Neural progenitor cell (in vitro differentiated cells): ENCODE measurements at regions not wholly inside any gene's neighbourhood (a gene's known extent, or its start where the extent isn't known, plus 50 kb on each side); places are given as distances from the start of the nearest gene placed in this dataset.

Experiments
- DNase-seq: peaks from one replicate; pipeline ENCODE4 v3.0.0-alpha.2; 2016; ENCODE audit warnings: low spot score
- H2AFZ ChIP-seq: fragments of 200-600 bp; sonication (generic); replicated peaks from 2 replicates; pipeline ENCODE4 v1.6.1; 2016; ENCODE audit warnings: antibody characterized with exemption
- H3F3A ChIP-seq: fragments of 200-600 bp; sonication (generic); 2 replicates; pipeline ENCODE4 v1.6.1; 2016; ENCODE audit warnings: antibody characterized with exemption, low read depth
- H3K27ac ChIP-seq: fragments of 200-600 bp; sonication (generic); 2 replicates; pipeline ENCODE4 v1.5.1; 2016; ENCODE audit warnings: mild to moderate bottlenecking
- H3K27me3 ChIP-seq: fragments of 200-600 bp; sonication (generic); 2 replicates; pipeline ENCODE4 v1.6.1; 2016; ENCODE audit warnings: mild to moderate bottlenecking, moderate library complexity
- H3K36me3 ChIP-seq: fragments of 200-600 bp; sonication (generic); 2 replicates; pipeline ENCODE4 v1.5.1; 2016
- H3K4me1 ChIP-seq: fragments of 200-600 bp; sonication (generic); 2 replicates; pipeline ENCODE4 v1.6.1; 2016; ENCODE audit warnings: mixed run types
- H3K4me2 ChIP-seq: fragments of 200-600 bp; sonication (generic); 2 replicates; pipeline ENCODE4 v1.6.1; 2016
- H3K4me3 ChIP-seq: fragments of 200-600 bp; sonication (generic); 2 replicates; pipeline ENCODE4 v1.5.1; 2016
- H3K79me2 ChIP-seq: fragments of 200-600 bp; sonication (generic); 2 replicates; pipeline ENCODE4 v1.6.1; 2016; ENCODE audit warnings: low read depth
- H3K9ac ChIP-seq: fragments of 200-600 bp; sonication (generic); 2 replicates; pipeline ENCODE4 v1.6.1; 2016
- H3K9me3 ChIP-seq: fragments of 200-600 bp; sonication (generic); 2 replicates; pipeline ENCODE4 v1.5.1; 2016; ENCODE audit warnings: low read depth
- H4K20me1 ChIP-seq: fragments of 200-600 bp; sonication (generic); 2 replicates; pipeline ENCODE4 v1.6.1; 2016; ENCODE audit warnings: low read depth
- H3K27ac Mint-ChIP-seq: 3 replicates; pipeline ENCODE4 v1.8.0; 2021; ENCODE audit warnings: mixed read lengths
- H3K27me3 Mint-ChIP-seq: 2 replicates; pipeline ENCODE4 v1.8.0; 2022; ENCODE audit warnings: low read depth, mild to moderate bottlenecking, inconsistent platforms, moderate library complexity, mixed read lengths; ENCODE audit not compliant: insufficient read depth
- H3K36me3 Mint-ChIP-seq: 3 replicates; pipeline ENCODE4 v1.8.0; 2021; ENCODE audit warnings: mixed read lengths
- H3K4me1 Mint-ChIP-seq: 3 replicates; pipeline ENCODE4 v1.8.0; 2021; ENCODE audit warnings: mixed read lengths
- H3K4me3 Mint-ChIP-seq: 3 replicates; pipeline ENCODE4 v1.8.0; 2021; ENCODE audit warnings: mild to moderate bottlenecking, moderate library complexity, mixed read lengths
- H3K9me3 Mint-ChIP-seq: 3 replicates; pipeline ENCODE4 v1.8.0; 2020; ENCODE audit warnings: mixed read lengths
- EZH2 ChIP-seq: fragments of 200-600 bp; sonication (generic); IDR thresholded peaks from 2 replicates; pipeline ENCODE4 v1.6.1; 2017; ENCODE audit warnings: antibody characterized with exemption, mild to moderate bottlenecking, moderate library complexity
- EZH2phosphoT487 ChIP-seq: fragments of 200-600 bp; sonication (generic); IDR thresholded peaks from 2 replicates; pipeline ENCODE4 v1.6.1; 2017; ENCODE audit warnings: antibody characterized with exemption
- TF ChIP-seq, protein P1 (sequence below): fragments of 200-600 bp; sonication (generic); IDR thresholded peaks from 2 replicates; pipeline ENCODE4 v1.5.1; 2017; ENCODE audit warnings: antibody characterized with exemption, mild to moderate bottlenecking

DNA sequence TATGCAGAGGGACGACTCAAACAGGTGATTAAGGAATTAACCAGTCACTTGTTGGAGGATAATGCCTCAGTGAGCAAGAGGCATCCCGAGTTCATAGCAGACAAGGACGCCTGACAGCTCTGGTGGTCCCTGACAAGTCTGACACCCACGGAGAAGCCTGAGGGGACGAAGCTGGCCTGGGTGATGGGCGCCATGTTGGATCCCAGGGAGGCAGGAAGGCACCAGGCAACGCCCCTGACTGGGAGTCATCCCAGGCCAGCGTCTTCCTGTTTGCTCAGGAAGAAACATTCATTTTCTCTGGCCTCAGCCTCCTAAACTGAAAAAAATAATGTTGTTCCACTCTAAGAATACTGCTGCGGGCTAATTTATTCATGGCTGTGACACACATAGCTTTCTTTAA is 92.1 kb upstream of the ATP8B1 start:
- peaks cover 2% of the 10 kb centered on the region for H3K27me3 Mint-ChIP-seq
- no peak for DNase-seq
- H3K4me1 Mint-ChIP-seq: no peaks in the 10 kb centered on the region

DNA sequence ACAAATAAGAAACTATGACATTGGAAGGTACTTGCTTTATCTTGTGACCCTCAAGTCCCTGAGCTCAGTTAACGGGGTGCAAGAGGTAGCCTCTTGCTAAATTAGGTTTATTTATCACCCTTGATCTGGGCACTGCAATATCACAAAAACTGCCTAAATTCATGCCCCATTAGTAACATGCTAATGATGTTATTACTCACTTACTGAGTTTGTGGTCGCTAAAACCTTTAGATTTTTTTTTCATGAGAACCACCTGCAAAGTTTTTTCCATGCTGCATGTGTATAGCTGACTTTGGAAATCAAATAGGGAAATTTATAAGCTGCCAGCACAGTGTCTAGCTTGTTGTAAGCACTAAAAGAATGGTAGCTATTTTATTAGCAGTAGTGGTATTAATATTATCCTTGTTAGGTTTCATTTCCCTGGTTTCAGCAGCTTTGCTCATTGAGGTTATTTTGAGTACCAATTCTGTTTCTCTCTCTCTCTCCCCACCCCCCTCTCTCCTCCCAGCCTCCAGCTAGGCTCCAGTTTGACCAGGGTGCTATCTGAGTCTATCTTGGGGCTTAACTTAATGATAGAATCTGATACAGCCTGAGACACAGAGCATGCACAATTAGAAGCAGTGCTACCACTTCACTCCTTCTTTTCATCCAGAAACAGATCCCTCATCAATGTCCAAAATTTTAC is 88.7 kb upstream of the ATP8B1 start:
- Histone ChIP-seq H3K27ac (no peak overlapping the region), H3K36me3 (no peaks in the 10 kb centered on the region), H3F3A (no peaks in the 10 kb centered on the region), H3K4me3 (no peak overlapping the region), H3K4me1 (no peaks in the 10 kb centered on the region), H3K9ac (no peak overlapping the region), H3K4me2 (no peak overlapping the region), H2AFZ (no peak overlapping the region), H3K79me2 (no peaks in the 10 kb centered on the region), H4K20me1 (no peaks in the 10 kb centered on the region), H3K9me3 (no peaks in the 10 kb centered on the region), H3K27me3 (no peaks in the 10 kb centered on the region)
- no peak for DNase-seq
- Mint-ChIP-seq H3K4me3 (no peak overlapping the region), H3K9me3 (peaks cover 7% of the 10 kb centered on the region), H3K4me1 (no peaks in the 10 kb centered on the region), H3K36me3 (no peaks in the 10 kb centered on the region), H3K27ac (no peak overlapping the region), H3K27me3 (peaks cover 4% of the 10 kb centered on the region)
- TF ChIP-seq, protein P1, sequence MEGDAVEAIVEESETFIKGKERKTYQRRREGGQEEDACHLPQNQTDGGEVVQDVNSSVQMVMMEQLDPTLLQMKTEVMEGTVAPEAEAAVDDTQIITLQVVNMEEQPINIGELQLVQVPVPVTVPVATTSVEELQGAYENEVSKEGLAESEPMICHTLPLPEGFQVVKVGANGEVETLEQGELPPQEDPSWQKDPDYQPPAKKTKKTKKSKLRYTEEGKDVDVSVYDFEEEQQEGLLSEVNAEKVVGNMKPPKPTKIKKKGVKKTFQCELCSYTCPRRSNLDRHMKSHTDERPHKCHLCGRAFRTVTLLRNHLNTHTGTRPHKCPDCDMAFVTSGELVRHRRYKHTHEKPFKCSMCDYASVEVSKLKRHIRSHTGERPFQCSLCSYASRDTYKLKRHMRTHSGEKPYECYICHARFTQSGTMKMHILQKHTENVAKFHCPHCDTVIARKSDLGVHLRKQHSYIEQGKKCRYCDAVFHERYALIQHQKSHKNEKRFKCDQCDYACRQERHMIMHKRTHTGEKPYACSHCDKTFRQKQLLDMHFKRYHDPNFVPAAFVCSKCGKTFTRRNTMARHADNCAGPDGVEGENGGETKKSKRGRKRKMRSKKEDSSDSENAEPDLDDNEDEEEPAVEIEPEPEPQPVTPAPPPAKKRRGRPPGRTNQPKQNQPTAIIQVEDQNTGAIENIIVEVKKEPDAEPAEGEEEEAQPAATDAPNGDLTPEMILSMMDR: no peak
- TF ChIP-seq EZH2phosphoT487 (no peak), EZH2 (no peak)

More for the DNA sequence above, 92.1 kb upstream of the ATP8B1 start:
- TF ChIP-seq, protein P1: no peak
- TF ChIP-seq EZH2 (no peak), EZH2phosphoT487 (no peak)
- H4K20me1 ChIP-seq: no peaks in the 10 kb centered on the region
- no peak overlapping the region for H3K9ac ChIP-seq
- Mint-ChIP-seq H3K36me3 (no peaks in the 10 kb centered on the region), H3K9me3 (peaks cover 4% of the 10 kb centered on the region), H3K4me3 (no peak overlapping the region), H3K27ac (no peak overlapping the region)
- no peaks in the 10 kb centered on the region for H3F3A ChIP-seq
- H2AFZ ChIP-seq: no peak overlapping the region
- no peak overlapping the region for H3K4me2 ChIP-seq
- H3K79me2 ChIP-seq: no peaks in the 10 kb centered on the region
- no peaks in the 10 kb centered on the region for H3K27me3 ChIP-seq
- no peaks in the 10 kb centered on the region for H3K36me3 ChIP-seq
- no peaks in the 10 kb centered on the region for H3K4me1 ChIP-seq
- no peak overlapping the region for H3K4me3 ChIP-seq
- no peak overlapping the region for H3K27ac ChIP-seq
- H3K9me3 ChIP-seq: no peaks in the 10 kb centered on the region

DNA sequence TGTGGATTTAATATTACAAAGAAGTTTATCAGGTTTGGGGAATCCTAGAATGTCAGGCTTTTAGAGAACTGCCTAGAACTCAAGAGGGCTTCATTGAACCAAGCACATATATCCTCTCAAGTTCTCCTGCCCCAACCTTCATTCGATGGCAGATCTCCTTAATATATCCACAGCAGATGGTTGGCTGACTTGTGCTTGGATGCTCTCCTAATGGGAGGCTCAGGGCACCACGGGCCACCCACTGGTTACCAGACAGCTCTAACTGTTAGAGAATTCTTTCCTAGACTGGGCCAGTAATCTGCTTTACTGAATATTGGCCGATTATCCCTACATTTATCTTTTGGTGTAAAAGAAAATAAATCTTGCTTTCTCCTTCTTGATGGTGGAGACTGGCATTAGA is 87.2 kb upstream of the ATP8B1 start:
- Histone ChIP-seq H4K20me1 (no peaks in the 10 kb centered on the region), H3K79me2 (no peaks in the 10 kb centered on the region), H2AFZ (no peak overlapping the region), H3F3A (no peaks in the 10 kb centered on the region), H3K36me3 (no peaks in the 10 kb centered on the region), H3K4me3 (no peak overlapping the region), H3K27ac (no peak overlapping the region), H3K9ac (no peak overlapping the region), H3K27me3 (no peaks in the 10 kb centered on the region), H3K4me2 (no peak overlapping the region), H3K4me1 (no peaks in the 10 kb centered on the region), H3K9me3 (no peaks in the 10 kb centered on the region)
- Mint-ChIP-seq H3K27me3 (peaks cover 2% of the 10 kb centered on the region), H3K4me3 (no peak overlapping the region), H3K36me3 (no peaks in the 10 kb centered on the region), H3K4me1 (no peaks in the 10 kb centered on the region), H3K27ac (no peak overlapping the region), H3K9me3 (peaks cover 7% of the 10 kb centered on the region)
- DNase-seq: no peak
- TF ChIP-seq, protein P1: no peak
- no peak for TF ChIP-seq EZH2
- TF ChIP-seq EZH2phosphoT487: no peak
